Caco-2 (cell line): ENCODE measurements at regions not wholly inside any gene's neighbourhood (a gene's known extent, or its start where the extent isn't known, plus 50 kb on each side); places are given as distances from the start of the nearest gene placed in this dataset.

Source experiments
- BruUV-seq: library from RNA; stranded (reverse); fragments of 400-500 nt; replicated peaks from 2 replicates; lab custom pipeline; 2021; lab: Mats Ljungman, UMichigan
- CTCF ChIA-PET: fragments of 300-600 bp; sonication (Branson Sonifier 250); formaldehyde crosslinking; loops from one replicate; lab custom pipeline; 2022; ENCODE audit warnings: antibody characterized with exemption; lab: Charles Lee
- POLR2A ChIA-PET: fragments of 300-600 bp; sonication (Branson Sonifier 250); formaldehyde crosslinking; loops from one replicate; lab custom pipeline; 2022; ENCODE audit warnings: antibody characterized with exemption; lab: Charles Lee
- DNase-seq, 2 experiments: peaks; one replicate each; pipeline versions ENCODE4 v3.0.0 to v3.0.0-alpha.2; 2020 to 2022
- H3K27me3 ChIP-seq: replicated peaks from 2 replicates; pipeline ENCODE4 v1.6.0; 2011; ENCODE audit warnings: low read length; ENCODE audit not compliant: control insufficient read depth, insufficient read depth
- H3K36me3 ChIP-seq: 2 replicates; pipeline ENCODE4 v1.5.1; 2011; ENCODE audit warnings: low read length; ENCODE audit not compliant: control insufficient read depth, insufficient read depth
- H3K4me1 ChIP-seq: fragments of 250-450 bp; sonication (Bioruptor Pico); 2 replicates; pipeline ENCODE4 v1.5.1; 2020; ENCODE audit warnings: mild to moderate bottlenecking
- H3K4me3 ChIP-seq: 2 replicates; pipeline ENCODE4 v1.5.1; 2011; ENCODE audit warnings: low read depth, mild to moderate bottlenecking, control low read depth, low read length
- H3K9me3 ChIP-seq: fragments of 250-450 bp; sonication (Bioruptor Pico); 2 replicates; pipeline ENCODE4 v1.5.1; 2020; ENCODE audit warnings: mild to moderate bottlenecking, moderate library complexity
- H3K27ac Mint-ChIP-seq: one replicate; pipeline ENCODE4 v1.8.0; 2022; ENCODE audit warnings: mixed read lengths; ENCODE audit not compliant: unreplicated experiment
- H3K27me3 Mint-ChIP-seq: one replicate; pipeline ENCODE4 v1.8.0; 2022; ENCODE audit warnings: mixed read lengths; ENCODE audit not compliant: insufficient read depth, unreplicated experiment
- H3K36me3 Mint-ChIP-seq: one replicate; pipeline ENCODE4 v1.8.0; 2022; ENCODE audit warnings: mild to moderate bottlenecking, mixed read lengths; ENCODE audit not compliant: insufficient read depth, unreplicated experiment
- H3K4me1 Mint-ChIP-seq: one replicate; pipeline ENCODE4 v1.8.0; 2022; ENCODE audit warnings: low read depth, mixed read lengths; ENCODE audit not compliant: unreplicated experiment
- H3K4me3 Mint-ChIP-seq: one replicate; pipeline ENCODE4 v1.8.0; 2022; ENCODE audit warnings: mild to moderate bottlenecking, moderate library complexity, mixed read lengths; ENCODE audit not compliant: unreplicated experiment
- H3K9me3 Mint-ChIP-seq: one replicate; pipeline ENCODE4 v1.8.0; 2022; ENCODE audit warnings: mixed read lengths; ENCODE audit not compliant: unreplicated experiment
- intact Hi-C: fragments of 100-400 bp; cut with micrococcal nuclease; formaldehyde crosslinking; loops from one replicate; pipeline ENCODE4 v1.10.0; 2022; ENCODE audit not compliant: unreplicated experiment
- TF ChIP-seq, protein P1 (sequence below), 2 experiments: fragments of 200-600 bp in 1 of 2; IDR thresholded peaks; 1 replicate in 1 of 2; 2 replicates in 1 of 2; pipeline versions ENCODE4 v1.5.1 to v1.8.0; 2011 to 2022; ENCODE audit warnings: antibody characterized with exemption in 1 of 2, control low read depth in 1 of 2, inconsistent platforms in 1 of 2, low read depth in 1 of 2, low read length in 1 of 2, mild to moderate bottlenecking in 1 of 2, moderate library complexity in 1 of 2; ENCODE audit not compliant: insufficient read depth in 1 of 2, severe bottlenecking in 1 of 2, unreplicated experiment in 1 of 2

DNA sequence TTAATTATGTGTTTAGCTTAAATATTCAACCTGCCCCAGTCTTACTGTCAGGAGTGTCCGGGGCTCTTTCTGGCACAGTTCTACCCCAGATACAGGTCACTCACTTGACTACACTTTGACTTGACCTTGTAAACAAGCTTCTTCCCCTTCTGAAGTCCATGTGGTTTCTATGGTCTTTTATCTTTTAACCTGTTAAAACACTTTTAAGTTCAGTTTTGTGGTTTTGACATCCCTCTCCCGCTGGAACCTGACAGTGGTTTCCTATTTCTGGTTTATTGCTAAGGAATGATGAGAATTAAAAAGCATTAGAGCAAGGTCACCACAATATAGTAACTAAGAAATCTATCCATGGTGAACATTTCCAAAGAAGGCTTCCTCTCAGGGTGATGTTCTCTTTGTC is 300.1 kb downstream of the TMEM167A start:
- Histone ChIP-seq H3K36me3 (no peaks in the 10 kb centered on the region), H3K4me3 (no peak overlapping the region), H3K4me1 (no peaks in the 10 kb centered on the region), H3K27me3 (no peaks in the 10 kb centered on the region), H3K9me3 (no peaks in the 10 kb centered on the region)
- Mint-ChIP-seq H3K27me3 (no peaks in the 10 kb centered on the region), H3K9me3 (no peaks in the 10 kb centered on the region), H3K36me3 (no peaks in the 10 kb centered on the region), H3K4me3 (no peak overlapping the region), H3K4me1 (no peaks in the 10 kb centered on the region), H3K27ac (no peak overlapping the region)
- TF ChIP-seq, protein P1, sequence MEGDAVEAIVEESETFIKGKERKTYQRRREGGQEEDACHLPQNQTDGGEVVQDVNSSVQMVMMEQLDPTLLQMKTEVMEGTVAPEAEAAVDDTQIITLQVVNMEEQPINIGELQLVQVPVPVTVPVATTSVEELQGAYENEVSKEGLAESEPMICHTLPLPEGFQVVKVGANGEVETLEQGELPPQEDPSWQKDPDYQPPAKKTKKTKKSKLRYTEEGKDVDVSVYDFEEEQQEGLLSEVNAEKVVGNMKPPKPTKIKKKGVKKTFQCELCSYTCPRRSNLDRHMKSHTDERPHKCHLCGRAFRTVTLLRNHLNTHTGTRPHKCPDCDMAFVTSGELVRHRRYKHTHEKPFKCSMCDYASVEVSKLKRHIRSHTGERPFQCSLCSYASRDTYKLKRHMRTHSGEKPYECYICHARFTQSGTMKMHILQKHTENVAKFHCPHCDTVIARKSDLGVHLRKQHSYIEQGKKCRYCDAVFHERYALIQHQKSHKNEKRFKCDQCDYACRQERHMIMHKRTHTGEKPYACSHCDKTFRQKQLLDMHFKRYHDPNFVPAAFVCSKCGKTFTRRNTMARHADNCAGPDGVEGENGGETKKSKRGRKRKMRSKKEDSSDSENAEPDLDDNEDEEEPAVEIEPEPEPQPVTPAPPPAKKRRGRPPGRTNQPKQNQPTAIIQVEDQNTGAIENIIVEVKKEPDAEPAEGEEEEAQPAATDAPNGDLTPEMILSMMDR (IDR thresholded peaks at IDR 0.05; ENCODE audit: insufficient read depth in 1 of 2, low read depth in 1 of 2, low read length in 1 of 2, severe bottlenecking in 1 of 2, unreplicated experiment in 1 of 2), result no peak
- no peak for DNase-seq
- no TSS peak for BruUV-seq
- ChIA-PET CTCF (no interaction called here), POLR2A (no interaction called here)
- intact Hi-C loops, result no loop called here

DNA sequence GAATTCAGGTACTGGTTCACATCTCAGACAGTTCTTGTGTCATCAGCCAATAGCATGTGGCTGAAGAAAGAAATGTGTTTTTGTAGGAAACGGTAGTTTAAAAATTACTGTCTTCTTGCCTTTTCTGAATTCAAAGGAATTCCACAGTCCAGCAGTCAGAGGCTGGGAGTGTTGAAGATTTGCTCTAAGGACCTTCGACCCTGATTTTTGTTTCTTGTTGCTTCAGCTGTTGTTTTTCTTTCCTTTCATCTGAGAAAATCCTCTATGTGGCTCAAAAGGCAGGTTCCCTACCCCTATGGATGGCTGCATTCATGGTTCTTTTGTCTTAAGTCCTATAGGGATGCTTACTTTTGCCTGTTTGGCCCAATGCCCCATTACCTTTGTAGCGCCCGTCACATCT is 304.9 kb downstream of the TMEM167A start:
- Histone ChIP-seq H3K27me3 (no peaks in the 10 kb centered on the region), H3K9me3 (peaks cover 5% of the 10 kb centered on the region; the same call in 1 of the 2 replicates), H3K4me3 (no peak overlapping the region), H3K4me1 (no peaks in the 10 kb centered on the region), H3K36me3 (no peaks in the 10 kb centered on the region)
- ChIA-PET CTCF (no interaction called here), POLR2A (no interaction called here)
- no peaks in the 10 kb centered on the region for H3K36me3 Mint-ChIP-seq
- no peaks in the 10 kb centered on the region for H3K4me1 Mint-ChIP-seq
- peaks cover 22% of the 10 kb centered on the region for H3K9me3 Mint-ChIP-seq
- no peak overlapping the region for H3K4me3 Mint-ChIP-seq
- DNase-seq, result no peak
- BruUV-seq, result no TSS peak
- no peak overlapping the region for H3K27ac Mint-ChIP-seq
- TF ChIP-seq, protein P1 (IDR thresholded peaks at IDR 0.05; ENCODE audit: insufficient read depth in 1 of 2, low read depth in 1 of 2, low read length in 1 of 2, severe bottlenecking in 1 of 2, unreplicated experiment in 1 of 2), result no peak
- H3K27me3 Mint-ChIP-seq, result no peaks in the 10 kb centered on the region
- intact Hi-C loops, result no loop called here

DNA sequence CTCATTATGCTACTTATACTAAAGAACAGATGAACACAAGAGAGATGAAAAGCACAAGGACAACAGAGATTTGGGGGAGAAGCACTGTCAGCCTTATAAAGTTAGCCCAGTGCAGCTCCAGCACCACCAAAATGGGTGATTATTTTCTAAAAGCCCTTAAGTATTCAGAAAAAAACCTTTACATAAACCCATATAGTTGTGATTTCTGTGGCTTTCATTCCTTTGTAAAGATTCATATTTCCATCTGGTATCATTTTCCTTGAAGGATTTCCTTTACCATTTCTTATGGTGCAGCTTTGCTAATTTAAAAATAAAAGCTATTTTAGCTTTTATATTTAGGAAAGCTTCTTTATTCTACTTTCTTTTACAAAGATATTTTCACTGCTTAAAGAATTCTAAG is 311.0 kb downstream of the TMEM167A start:
- Mint-ChIP-seq H3K4me1 (no peaks in the 10 kb centered on the region), H3K36me3 (no peaks in the 10 kb centered on the region), H3K9me3 (peaks cover 22% of the 10 kb centered on the region), H3K27ac (no peak overlapping the region), H3K27me3 (no peaks in the 10 kb centered on the region), H3K4me3 (no peak overlapping the region)
- intact Hi-C loops, result no loop called here
- DNase-seq, result no peak
- POLR2A ChIA-PET, result no interaction called here
- Histone ChIP-seq H3K4me3 (no peak overlapping the region), H3K36me3 (no peaks in the 10 kb centered on the region), H3K9me3 (peaks cover 5% of the 10 kb centered on the region; the same call in 1 of the 2 replicates), H3K4me1 (peaks cover 6% of the 10 kb centered on the region; the same call in 1 of the 2 replicates), H3K27me3 (no peaks in the 10 kb centered on the region)
- CTCF ChIA-PET, result interaction anchor here (1.0 kb wide), 1 partner anchor 125 kb away, joined by 3 read pairs; no protein-coding TSS in a partner anchor
- no TSS peak for BruUV-seq
- TF ChIP-seq, protein P1 (IDR thresholded peaks at IDR 0.05; ENCODE audit: insufficient read depth in 1 of 2, low read depth in 1 of 2, low read length in 1 of 2, severe bottlenecking in 1 of 2, unreplicated experiment in 1 of 2), result no peak
